Lung (tissue), 11 donors: ENCODE measurements at regions not wholly inside any gene's neighbourhood (a gene's known extent, or its start where the extent isn't known, plus 50 kb on each side); places are given as distances from the start of the nearest gene placed in this dataset.

Experiments
- ATAC-seq: fragments of 200-7000 bp; cut with Tn5 transposase; one replicate; pipeline ENCODE4 v1.9.1; 2020; ENCODE audit warnings: moderate number of reproducible peaks; ENCODE audit not compliant: insufficient read depth, low FRiP score
- DNase-seq, 3 donors: peaks; one replicate each; pipeline ENCODE4 v3.0.0-alpha.2; 2013 to 2017
- H3K27ac ChIP-seq, 2 donors: one replicate each; pipeline ENCODE4 v1.5.1; 2013; ENCODE audit warnings: mild to moderate bottlenecking in 2 of 2, moderate library complexity in 2 of 2, control low read depth in 1 of 2, inconsistent platforms in 1 of 2, low read depth in 1 of 2, low read length in 1 of 2
- H3K27me3 ChIP-seq, 3 donors: one replicate each; pipeline ENCODE4 v1.5.1; 2013; ENCODE audit warnings: low read length in 2 of 3; ENCODE audit not compliant: control insufficient read depth in 3 of 3, insufficient read depth in 3 of 3
- H3K36me3 ChIP-seq, 4 donors: one replicate each; pipeline ENCODE4 v1.5.1; 2013; ENCODE audit warnings: low read length in 4 of 4, mild to moderate bottlenecking in 1 of 4, moderate library complexity in 1 of 4; ENCODE audit not compliant: control insufficient read depth in 4 of 4, insufficient read depth in 4 of 4
- H3K4me1 ChIP-seq, 5 donors: one replicate each; pipeline ENCODE4 v1.5.1; 2013; ENCODE audit warnings: low read length in 5 of 5, mild to moderate bottlenecking in 2 of 5, moderate library complexity in 1 of 5; ENCODE audit not compliant: control insufficient read depth in 5 of 5, insufficient read depth in 5 of 5
- H3K4me3 ChIP-seq: one replicate; pipeline ENCODE4 v1.5.1; 2013; ENCODE audit warnings: mild to moderate bottlenecking, control low read depth, moderate library complexity
- H3K9ac ChIP-seq, 2 donors: one replicate each; pipeline ENCODE4 v1.5.1; 2013; ENCODE audit warnings: low read length in 2 of 2, control low read depth in 1 of 2; ENCODE audit not compliant: insufficient read depth in 1 of 2
- H3K9me3 ChIP-seq, 4 donors: one replicate each; pipeline ENCODE4 v1.5.1; 2013; ENCODE audit warnings: low read length in 3 of 4, mild to moderate bottlenecking in 1 of 4, moderate library complexity in 1 of 4; ENCODE audit not compliant: control insufficient read depth in 4 of 4, insufficient read depth in 3 of 4
- CTCF ChIP-seq: IDR thresholded peaks from 2 replicates; pipeline ENCODE4 v1.5.1; 2012; ENCODE audit warnings: mild to moderate bottlenecking; ENCODE audit errors: control extremely low read depth, extremely low read depth
- WGBS, 2 donors: extraction: QIAGEN DNeasy Blood & Tissue Kit; methylation state at CpG; one replicate each; pipeline ENCODE4 v1.1.7; 2013; 5-methylcytosine and 5-hydroxymethylcytosine counted together
- donor health status: control.
- donor health status: control.
- donor health status: Bipolar disorder and iron deficiency.
- donor health status: healthy.
- donor health status: DM: yes; HTN: yes; CAD: no.

- 59 to 65% methylated on average over 3 of the region's 3 CpGs for WGBS, 2 donors
- TF ChIP-seq CTCF: no peak
- Histone ChIP-seq H3K9me3 (no peaks in the 10 kb centered on the region), H3K9ac (no peak overlapping the region), H3K27me3 (no peaks in the 10 kb centered on the region), H3K4me3 (no peak overlapping the region), H3K27ac (no peak overlapping the region), H3K36me3 (no peaks in the 10 kb centered on the region), H3K4me1 (no peaks in the 10 kb centered on the region)
- ATAC-seq (no peak), DNase-seq (peak in 2 of 3 donors; percentile 2 to 20)
Measured at GRCh38 chr11:96715208-96715607, 325.4 kb downstream of the JRKL start.

GRCh38 chr11:96736601-96737000 is 346.8 kb downstream of the JRKL start:
- H3K4me3 ChIP-seq: no peak overlapping the region
- H3K9me3 ChIP-seq: no peaks in the 10 kb centered on the region
- H3K4me1 ChIP-seq: no peaks in the 10 kb centered on the region
- H3K36me3 ChIP-seq: no peaks in the 10 kb centered on the region
- WGBS, 2 donors: 34 to 68% methylated on average over 1 of the region's 1 CpG
- DNase-seq (no peak), ATAC-seq (no peak)
- no peak for TF ChIP-seq CTCF
- H3K27me3 ChIP-seq: no peaks in the 10 kb centered on the region
- H3K9ac ChIP-seq: no peak overlapping the region
- H3K27ac ChIP-seq: no peak overlapping the region

GRCh38 chr11:96738311-96738710 is 348.5 kb downstream of the JRKL start:
- WGBS, 2 donors: 90 to 94% methylated on average over 3 of the region's 3 CpGs
- DNase-seq: no peak

More at GRCh38 chr11:96738311-96738710, 348.5 kb downstream of the JRKL start:
- H3K4me3 ChIP-seq: no peak overlapping the region
- no peaks in the 10 kb centered on the region for H3K27me3 ChIP-seq
- no peak for ATAC-seq
- peaks cover 0 to 2% (median 0%) of the 10 kb centered on the region in 4 donors for H3K9me3 ChIP-seq
- H3K36me3 ChIP-seq: no peaks in the 10 kb centered on the region
- no peak overlapping the region for H3K27ac ChIP-seq
- no peak overlapping the region for H3K9ac ChIP-seq
- TF ChIP-seq CTCF: no peak
- no peaks in the 10 kb centered on the region for H3K4me1 ChIP-seq
